NCI-H2081 (cell line): ENCODE measurements at regions not wholly inside any gene's neighbourhood (a gene's known extent, or its start where the extent isn't known, plus 50 kb on each side); places are given as distances from the start of the nearest gene placed in this dataset.

Experiments used
- DNase-seq, 2 experiments: peaks; one replicate each; lab custom pipeline; 2025; lab: John Stamatoyannopoulos, UW

- DNase-seq, result no peak
Measured at GRCh38 chr12:25755136-25755970, 202.3 kb upstream of the LMNTD1 start.

GRCh38 chr12:25755971-25756260 lies 202.6 kb upstream of the RASSF8 start:
- DNase-seq, result no peak

GRCh38 chr12:25757037-25757665 lies 201.3 kb upstream of the RASSF8 start:
- no peak for DNase-seq

GRCh38 chr12:25759752-25760151 lies 198.7 kb upstream of the RASSF8 start:
- DNase-seq, result no peak

GRCh38 chr12:25761356-25761755 lies 197.1 kb upstream of the RASSF8 start:
- DNase-seq, result no peak

DNA sequence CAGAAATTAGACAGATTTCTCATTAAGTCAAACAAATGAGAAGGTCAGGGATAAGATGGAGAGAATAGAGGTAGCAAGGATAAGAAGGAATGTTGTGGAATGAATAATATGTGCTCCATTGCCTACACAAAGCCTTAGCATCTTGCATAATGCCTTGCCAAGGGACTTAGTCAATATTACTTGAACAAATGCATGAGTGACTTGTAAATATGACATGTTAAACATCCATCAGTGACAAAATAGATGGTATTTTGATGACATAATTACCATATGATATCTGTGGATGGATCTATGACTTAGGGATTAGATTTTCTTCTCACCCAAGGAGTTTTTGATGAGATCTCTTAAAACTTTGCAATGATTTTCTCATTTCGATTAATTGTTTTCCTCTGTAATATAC lies 194.1 kb upstream of the RASSF8 start:
- DNase-seq, result no peak

DNA sequence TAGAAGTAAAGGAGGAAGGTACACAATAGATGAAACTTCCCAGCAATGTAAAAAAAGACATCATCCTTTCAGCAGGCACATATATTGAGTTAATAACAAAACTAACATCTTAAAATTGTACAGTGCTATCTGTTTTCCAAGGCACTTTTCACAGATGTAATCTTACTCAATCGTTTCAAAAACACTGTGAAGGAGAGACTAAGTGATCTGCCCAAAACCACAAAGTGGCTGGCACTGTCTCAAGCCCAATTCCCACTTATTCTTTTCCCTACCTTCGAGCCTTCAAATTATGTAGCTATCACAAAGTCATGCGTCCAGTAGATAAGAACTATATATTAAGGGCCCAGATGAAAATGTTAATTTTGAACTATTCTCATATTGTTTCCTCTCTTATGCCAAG lies 193.6 kb upstream of the RASSF8 start:
- no peak for DNase-seq

GRCh38 chr12:25767606-25768005 lies 190.9 kb upstream of the RASSF8 start:
- no peak for DNase-seq

DNA sequence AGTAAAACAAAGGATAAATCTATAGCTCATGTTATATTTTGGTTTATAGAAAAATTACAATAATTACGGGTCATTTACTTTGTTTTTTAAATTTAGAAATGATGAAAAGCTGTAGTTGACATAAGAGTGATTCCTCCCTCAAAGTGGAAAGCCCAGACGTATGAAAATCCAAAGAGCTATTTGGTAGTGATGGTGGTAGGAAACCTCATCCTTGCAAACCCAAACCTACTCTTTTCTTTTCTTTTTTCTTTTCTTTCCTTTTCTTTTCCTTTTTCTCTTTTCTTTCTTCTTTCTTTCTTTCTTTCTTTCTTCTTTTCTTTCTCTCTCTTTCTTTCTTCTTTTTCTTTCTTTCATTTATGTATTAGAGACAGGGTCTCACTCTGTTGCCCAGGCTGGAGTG lies 190.3 kb upstream of the RASSF8 start:
- no peak for DNase-seq

DNA sequence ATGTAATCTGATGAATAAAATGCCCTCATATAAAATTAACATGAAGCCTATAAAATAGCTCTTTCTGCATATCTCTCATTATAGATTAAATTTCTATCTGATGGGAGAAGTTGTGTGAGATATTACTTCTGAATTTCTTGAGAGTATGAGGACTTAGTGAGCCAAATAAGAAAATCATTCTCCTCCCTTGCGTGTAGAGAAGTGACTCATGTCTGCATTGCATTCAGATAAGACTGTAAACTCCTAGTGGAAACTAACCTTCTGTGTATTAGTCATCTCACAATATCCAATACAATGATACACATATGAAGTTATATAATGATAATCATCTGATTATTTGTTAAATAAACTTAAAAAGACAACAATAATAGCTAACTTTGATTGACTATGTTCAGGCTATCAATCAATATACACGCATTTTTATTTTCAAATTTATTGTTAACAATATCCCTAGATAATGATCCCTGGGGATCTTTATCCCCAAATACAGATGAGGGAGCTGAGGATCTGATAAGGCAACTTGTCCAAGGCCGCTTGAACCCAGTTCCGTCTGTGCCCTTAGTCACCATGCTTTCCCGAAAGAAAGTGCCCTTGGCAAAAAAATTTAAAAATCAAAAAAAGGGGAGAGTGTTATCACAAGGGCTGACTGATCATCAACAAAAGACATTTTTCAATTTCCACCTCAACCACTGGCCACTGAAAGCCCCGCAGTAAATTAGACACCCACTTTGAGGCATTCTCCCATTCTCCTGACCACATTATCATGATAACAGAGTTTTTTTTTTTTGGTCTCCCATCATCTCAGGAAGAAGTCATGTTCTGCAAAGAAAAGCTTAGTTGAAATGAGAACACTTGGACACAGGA lies 189.2 kb upstream of the RASSF8 start:
- DNase-seq, result no peak

- no peak for DNase-seq
Measured at GRCh38 chr12:25771041-25771440, 187.4 kb upstream of the RASSF8 start.

DNA sequence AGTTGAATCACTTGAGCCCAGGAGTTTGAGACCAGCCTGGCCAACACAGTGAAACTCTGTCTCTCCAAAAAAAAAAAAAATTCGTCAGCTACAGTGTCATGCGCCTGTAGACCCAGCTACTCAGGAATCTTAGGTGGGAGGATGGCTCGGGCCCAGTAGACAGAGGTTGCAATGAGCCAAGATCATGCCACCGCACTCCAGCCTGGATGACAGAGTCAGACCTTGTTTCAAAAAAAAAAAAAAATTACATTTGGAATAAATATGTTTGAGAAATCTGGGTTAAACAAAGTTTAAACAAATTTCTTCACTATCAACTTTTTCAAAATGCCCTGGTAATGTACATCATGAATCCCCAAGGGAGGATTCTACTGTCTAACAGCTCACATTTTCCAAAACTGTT lies 187.0 kb upstream of the RASSF8 start:
- no peak for DNase-seq

- no peak for DNase-seq
Measured at GRCh38 chr12:25775968-25776367, 182.5 kb upstream of the RASSF8 start.

DNA sequence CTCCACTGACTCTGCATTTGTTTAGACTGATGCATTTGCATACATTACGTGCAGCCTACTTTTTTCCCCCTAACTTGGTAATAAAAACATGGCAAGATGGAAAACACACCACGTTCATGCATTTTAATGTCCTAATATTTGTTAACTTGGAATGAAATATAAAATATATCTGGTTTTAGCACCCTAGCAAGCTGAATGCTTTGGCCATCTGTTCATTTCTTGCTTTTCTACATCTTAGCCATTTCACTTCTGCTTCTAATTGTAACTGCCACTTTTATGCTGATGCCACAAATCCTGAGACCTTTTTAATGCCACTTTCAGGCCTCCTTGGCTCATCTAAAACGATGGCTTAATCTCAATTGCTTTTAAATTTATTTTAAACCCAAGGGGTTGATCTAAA lies 177.7 kb upstream of the RASSF8 start:
- no peak for DNase-seq

DNA sequence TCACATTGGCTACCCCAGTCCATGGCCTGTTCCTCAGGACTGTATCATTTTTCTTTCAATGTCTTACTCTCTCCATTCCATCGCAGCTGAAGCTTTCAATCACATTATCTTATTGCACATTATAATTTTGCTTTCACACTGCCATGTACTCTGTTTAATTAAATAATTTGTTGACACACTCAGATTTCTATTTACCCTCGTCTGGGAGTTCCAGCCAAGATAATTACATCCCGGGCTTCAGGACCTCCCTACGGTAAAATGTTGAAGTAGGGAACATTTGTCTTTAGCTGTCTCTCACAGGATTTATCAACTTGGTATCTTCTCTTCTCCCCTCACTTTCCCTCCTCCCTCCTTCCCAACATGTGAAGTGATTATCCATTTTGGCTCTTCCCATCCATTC lies 177.2 kb upstream of the RASSF8 start:
- DNase-seq, result peak; percentile 30 to 76

- no peak for DNase-seq
Measured at GRCh38 chr12:25783566-25783965, 174.9 kb upstream of the RASSF8 start.

DNA sequence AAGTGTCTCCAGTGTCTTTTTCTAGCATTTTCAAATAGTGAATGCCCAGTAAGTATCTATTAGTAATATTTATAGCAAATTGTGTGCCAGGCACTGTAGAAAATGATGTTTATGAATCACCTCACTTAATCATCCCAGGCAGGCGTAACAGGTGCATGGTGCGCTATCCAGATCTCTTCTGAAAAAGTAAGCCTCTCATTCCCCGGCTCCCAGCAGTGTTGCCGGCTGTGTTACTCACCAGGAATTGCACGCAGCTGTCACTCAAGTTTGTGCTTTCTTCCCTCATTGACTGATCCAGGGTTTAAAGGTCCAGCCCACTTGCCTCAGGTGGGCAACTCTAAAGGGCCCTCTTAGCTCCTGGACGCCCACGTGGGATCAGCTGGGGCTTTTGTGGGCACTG lies 173.8 kb upstream of the RASSF8 start:
- DNase-seq, result no peak

DNA sequence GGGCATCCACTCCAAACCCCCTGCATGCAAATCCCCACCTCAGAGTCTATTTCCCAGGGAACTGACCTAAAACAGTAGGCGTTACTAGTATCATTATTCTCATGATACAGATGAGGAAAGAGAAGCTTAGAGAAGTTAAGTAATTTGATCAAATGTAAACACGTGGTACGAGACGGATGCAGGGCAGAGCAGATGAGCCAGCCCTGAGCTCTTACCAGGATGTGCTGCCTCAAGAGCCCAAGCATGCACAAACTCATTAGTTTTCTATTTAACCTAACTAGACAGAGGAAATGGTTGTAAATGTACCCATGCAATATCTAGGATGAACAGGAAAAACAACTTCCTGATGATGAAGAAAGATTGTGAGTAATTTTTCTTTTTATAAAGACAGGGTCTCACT lies 173.3 kb upstream of the RASSF8 start:
- no peak for DNase-seq

GRCh38 chr12:25787701-25788100 lies 170.8 kb upstream of the RASSF8 start:
- no peak for DNase-seq

DNA sequence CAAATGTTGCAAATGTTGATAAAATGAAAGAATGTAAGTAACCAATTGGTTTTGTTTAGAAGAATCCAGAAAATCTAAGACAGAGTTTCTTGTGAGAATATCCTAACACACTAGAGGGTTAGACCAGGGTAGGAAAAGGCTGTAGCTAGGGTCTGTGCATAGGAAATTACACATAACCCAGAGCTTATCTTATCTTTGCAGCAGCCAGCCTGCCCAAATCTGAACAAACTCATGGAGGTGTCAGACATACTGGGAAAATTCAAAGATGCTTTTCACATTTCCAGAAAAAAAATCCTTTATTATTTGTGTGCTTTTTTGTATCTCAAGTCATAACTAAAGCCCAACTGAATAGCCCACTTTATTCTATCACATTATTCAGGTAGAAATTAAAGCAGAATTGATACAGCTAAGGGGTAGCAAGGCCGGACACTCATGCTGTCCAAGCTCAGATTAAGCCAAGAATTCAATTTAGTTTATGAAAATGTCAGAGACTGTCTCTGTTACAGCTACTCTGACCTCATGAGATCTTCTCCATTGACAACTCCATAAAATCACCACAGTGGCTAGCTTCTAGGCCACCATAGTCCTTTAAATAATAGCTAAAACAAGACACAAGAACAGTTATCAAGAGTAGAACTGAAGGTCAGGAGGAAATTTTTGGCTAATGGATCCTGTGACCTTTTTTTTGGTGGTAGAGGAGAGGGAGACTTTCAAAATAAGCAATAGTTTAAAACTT lies 169.6 kb upstream of the RASSF8 start:
- no peak for DNase-seq

DNA sequence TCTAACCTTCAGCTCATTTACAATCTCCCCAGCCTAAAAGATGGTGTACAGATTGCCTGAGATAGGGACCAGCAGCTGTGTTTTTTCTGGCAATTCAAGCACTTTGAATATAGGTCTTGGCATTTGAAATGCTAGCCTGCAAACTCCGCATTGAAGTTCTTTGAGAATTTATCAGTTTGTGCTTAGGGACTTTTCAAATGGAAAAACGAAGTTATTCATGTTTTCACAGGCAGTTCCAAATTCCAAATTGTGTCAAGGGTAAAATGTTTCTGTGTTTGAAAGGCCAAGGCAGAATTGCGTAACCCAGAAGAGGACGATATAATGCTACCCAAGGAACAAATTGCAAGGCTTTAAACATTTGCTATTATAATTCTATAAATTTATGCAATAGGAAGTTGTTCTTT lies 168.9 kb upstream of the RASSF8 start:
- no peak for DNase-seq

DNA sequence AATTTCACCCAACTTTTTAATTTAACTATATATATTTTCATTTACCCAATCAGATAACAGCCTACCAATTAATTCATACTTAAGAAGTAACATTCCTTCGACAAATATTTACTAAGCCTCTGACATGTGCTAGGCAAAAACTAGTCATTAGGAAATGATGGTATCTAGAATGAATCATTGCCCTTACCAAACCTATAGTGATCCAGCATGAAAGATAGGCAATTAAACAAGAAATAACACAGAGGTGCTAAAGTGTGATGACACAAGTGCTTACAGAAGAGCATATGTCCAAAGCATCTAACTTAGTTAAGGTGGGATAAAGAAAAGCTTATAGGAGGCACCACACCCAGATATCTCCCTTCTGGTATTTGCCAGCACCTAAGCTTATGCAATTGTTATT lies 166.5 kb upstream of the RASSF8 start:
- DNase-seq, result no peak
